Panc1 (cell line): ENCODE measurements at regions not wholly inside any gene's neighbourhood (a gene's known extent, or its start where the extent isn't known, plus 50 kb on each side); places are given as distances from the start of the nearest gene placed in this dataset.

Experiments used
- CTCF ChIP-seq: fragments of 450-650 bp; IDR thresholded peaks from 2 replicates; pipeline ENCODE4 v1.5.1; 2017; ENCODE audit warnings: mild to moderate bottlenecking
- POLR2AphosphoS5 ChIP-seq: IDR thresholded peaks from 2 replicates; pipeline ENCODE4 v1.6.1; 2012; ENCODE audit warnings: mild to moderate bottlenecking, low read depth, low read length, moderate library complexity
- SIN3A ChIP-seq: IDR thresholded peaks from 2 replicates; pipeline ENCODE4 v1.6.1; 2012; ENCODE audit warnings: low read depth, mild to moderate bottlenecking, low read length, moderate library complexity, borderline replicate concordance; ENCODE audit not compliant: insufficient read depth
- TF ChIP-seq, protein P1 (sequence below), 2 experiments: IDR thresholded peaks; 2 replicates each; pipeline ENCODE4 v1.6.1; 2011 to 2012; ENCODE audit warnings: low read depth in 2 of 2, control low read depth in 1 of 2, low read length in 1 of 2, mild to moderate bottlenecking in 1 of 2, moderate library complexity in 1 of 2; ENCODE audit not compliant: insufficient read depth in 1 of 2

DNA sequence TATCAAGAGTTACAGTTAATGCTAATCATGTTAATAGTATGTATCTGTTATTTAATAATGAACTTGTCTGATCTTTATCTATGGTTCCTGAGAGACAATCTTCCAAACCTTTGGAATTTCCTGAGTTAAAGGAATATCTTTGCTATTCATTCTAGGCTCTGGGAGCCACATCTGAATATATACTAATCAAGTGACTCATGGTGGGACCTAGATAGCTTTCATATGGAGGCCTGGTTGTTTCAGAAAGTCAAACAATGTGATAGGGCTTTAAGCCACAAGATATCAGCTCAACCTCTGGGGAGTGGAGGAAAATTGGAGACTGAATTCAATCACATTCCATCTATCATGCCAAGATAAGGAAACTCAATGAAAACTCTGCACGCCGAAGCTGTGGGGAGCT, 746.4 kb downstream of the TNS3 start:
- TF ChIP-seq CTCF (no peak), POLR2AphosphoS5 (no peak), SIN3A (no peak)
- TF ChIP-seq, protein P1, sequence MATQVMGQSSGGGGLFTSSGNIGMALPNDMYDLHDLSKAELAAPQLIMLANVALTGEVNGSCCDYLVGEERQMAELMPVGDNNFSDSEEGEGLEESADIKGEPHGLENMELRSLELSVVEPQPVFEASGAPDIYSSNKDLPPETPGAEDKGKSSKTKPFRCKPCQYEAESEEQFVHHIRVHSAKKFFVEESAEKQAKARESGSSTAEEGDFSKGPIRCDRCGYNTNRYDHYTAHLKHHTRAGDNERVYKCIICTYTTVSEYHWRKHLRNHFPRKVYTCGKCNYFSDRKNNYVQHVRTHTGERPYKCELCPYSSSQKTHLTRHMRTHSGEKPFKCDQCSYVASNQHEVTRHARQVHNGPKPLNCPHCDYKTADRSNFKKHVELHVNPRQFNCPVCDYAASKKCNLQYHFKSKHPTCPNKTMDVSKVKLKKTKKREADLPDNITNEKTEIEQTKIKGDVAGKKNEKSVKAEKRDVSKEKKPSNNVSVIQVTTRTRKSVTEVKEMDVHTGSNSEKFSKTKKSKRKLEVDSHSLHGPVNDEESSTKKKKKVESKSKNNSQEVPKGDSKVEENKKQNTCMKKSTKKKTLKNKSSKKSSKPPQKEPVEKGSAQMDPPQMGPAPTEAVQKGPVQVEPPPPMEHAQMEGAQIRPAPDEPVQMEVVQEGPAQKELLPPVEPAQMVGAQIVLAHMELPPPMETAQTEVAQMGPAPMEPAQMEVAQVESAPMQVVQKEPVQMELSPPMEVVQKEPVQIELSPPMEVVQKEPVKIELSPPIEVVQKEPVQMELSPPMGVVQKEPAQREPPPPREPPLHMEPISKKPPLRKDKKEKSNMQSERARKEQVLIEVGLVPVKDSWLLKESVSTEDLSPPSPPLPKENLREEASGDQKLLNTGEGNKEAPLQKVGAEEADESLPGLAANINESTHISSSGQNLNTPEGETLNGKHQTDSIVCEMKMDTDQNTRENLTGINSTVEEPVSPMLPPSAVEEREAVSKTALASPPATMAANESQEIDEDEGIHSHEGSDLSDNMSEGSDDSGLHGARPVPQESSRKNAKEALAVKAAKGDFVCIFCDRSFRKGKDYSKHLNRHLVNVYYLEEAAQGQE (IDR thresholded peaks at IDR 0.05; ENCODE audit: insufficient read depth in 1 of 2, low read depth in 2 of 2, low read length in 1 of 2) = no peak
